ENCODE measurements at regions not wholly inside any gene's neighbourhood (a gene's known extent, or its start where the extent isn't known, plus 50 kb on each side); places are given as distances from the start of the nearest gene placed in this dataset.

DNA sequence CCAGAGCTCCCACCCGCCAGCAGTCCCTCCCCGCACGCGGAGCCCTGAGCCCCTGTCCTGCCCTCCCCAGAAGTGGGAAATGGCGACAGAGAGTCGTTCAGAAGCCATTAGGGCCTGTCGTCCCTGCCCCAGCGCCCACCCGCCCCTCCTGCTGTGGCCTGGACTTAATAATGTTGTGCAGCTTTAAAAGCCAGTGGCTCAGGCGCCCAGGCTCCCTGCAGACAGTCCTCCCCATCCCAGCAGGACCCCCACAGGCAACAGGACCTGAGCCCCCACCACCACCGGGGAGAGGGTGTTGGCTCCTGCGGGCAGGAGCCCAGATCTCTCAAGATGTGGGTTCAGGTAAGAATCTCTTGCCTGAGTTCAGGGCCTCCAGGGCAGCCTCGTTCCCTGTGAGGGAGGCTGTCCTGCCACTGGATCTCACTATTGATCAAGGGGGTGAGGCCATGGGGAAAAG lies 125.3 kb upstream of the RUNX3 start:
- no peak for DNase-seq

DNA sequence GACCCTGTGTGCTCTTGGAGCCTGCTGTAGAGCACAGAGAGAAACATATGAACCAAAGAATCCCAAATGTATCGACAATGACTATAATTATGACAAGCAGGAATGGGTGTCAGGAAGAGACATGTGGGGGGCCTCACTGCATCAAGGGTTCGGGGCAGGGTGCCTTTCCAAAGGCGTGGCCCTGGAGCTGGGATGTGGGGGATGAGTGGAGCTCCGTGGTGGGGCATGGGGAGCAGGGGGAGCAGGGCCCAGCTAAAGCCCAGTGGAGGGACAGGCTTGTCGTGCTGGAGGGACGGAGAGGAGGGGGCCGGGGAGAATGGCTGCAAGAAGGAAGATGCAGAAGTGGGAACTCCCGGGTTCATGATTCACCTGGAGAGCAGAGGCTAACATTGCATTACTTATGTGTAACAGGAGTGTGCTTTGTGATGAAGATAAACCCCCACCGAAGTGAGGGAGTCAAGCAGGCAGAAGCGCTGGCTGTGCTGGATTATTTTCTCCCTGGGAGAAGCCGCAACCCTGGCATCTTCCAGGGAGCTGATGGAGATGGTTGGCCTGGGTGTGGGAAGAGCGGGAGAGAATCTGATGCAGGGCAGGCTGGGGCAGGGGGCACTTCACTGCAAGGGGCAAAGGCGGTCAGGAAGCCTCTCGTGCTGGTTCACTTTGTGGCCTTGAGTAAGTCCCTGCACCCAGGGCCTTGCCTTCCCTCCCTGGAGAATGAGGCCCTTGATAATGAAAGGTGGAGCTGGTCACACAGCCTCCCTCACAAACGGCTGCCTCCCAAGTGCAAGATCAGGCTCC lies 124.6 kb upstream of the RUNX3 start:
- no peak for DNase-seq

DNA sequence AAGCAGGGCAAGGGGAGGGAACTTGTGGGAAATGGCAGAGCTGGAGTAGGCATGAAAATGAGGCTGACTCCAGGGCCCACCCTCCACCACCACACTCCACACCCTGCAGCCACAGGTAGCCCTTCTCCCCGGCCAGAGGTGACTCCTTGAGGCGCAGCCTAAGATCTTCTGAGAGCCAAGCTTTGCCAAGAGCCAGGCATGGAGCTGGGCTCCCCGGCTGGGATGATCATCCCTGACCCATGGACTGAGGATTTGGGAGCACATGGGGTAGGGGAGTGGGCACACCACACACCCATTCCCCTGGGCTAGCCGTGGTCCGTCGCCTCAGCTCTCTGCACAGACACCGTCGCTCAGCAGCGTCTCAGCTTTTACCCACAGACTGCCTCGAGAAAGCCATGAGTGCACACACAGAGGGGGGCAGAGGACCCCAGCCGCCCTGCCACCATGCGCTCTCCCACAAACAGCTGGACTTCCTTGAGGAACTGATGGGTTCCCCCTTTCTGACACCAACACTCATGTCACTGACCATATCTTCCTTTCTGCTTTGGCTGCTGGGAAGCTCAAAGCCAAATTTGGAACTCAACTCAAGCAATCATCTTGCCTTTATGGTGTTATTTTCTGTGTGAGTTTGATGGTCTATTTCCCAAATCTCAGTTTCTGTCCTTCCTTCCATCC lies 123.6 kb upstream of the RUNX3 start:
- DNase-seq, result no peak

DNA sequence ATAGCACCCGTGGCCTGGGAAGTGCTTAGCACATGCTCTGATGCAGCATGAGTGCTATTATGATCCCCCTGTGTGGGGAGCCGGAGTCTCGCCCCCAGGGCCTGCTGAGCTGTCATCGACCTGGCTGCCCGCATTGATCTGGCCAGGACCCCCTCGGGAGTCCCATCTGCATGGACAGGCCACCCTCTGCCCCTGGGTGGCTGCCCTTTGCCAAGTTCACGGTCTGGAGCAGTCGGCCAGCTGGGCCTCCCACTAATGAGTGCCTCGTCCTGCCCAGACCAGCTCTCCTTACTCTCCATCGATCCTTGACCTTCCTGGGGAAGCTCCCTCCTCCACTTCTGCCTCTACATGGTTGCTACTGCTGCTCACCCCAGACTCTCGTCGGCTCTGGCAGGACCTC lies 121.8 kb upstream of the RUNX3 start:
- no peak for DNase-seq

DNA sequence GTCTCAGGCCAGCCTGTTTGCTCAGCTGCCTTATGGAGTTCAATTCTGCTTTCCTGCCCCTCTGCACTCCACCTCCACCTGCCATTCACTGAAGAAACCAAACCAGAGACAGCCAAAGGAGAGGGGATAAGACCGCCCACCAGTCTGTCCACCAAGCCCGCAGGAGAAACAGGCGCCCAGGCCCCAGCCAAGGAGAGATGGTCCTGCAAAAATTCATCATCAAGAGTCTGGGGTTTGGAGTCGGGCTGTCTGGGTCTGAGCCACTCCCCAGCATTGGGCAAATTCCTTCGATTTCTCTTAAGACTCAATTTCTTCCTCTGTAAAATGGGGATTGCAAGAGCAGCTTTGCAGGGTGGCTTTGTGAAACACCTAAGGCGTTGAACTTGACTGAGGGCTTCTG lies 121.4 kb upstream of the RUNX3 start:
- peak; percentile 64 for DNase-seq

DNA sequence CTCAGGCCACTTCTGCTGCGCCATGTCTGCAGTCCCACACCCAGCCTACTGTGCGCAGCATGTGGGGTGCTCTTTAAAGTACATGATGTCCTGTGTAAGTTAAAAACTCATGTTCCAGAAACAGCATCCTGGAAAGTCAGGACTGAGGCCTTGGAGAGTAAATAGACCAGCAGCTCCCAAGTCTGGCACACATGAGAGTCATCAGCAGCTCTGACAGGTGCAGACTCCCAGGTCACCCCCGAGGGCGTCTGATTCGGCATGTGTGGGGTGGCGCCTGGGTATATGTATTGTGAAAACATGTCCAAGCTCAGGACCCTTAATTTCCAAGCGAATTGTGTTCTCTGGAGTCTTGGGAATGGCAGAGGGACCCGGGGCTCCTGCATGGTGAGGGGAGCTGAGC lies 120.1 kb upstream of the RUNX3 start:
- no peak for DNase-seq

DNA sequence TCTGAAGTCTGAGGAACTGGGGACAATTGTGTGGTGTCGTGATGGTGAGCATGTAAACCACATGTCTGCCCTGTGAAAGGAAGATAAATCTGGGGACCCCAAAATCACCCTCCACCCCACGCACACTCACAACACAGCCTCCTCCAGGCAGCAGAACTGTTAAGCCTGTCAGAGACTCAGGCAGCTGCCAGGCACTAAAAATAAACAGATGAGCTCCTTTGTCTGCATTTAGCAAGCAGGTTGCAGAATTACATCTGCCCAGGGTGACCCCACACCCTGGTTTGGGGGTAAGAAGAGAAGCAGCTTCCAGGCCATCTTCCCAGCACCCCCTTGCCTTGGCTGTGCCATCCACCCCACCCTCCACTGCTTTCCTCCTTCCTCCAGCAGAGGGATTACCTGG lies 119.1 kb upstream of the RUNX3 start:
- no peak for DNase-seq

DNA sequence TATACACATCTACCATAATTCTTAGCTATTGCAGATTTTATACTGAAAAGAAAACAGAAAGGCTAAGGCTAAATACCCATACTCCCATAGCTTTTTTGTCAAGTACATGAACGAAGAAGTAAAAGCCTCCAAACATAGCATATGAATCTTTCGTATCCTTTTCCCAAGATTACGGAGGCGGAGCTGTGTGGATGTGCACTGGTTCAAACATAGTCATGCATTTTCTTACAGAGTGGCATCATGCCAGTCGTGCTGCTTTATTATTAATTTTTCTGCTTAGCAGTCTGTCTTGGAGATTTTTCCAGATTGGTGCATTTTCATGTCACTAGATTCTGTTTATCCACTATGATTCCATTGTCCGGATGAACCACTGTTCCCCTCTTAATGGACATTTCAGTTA lies 118.7 kb upstream of the RUNX3 start:
- DNase-seq, result no peak

DNA sequence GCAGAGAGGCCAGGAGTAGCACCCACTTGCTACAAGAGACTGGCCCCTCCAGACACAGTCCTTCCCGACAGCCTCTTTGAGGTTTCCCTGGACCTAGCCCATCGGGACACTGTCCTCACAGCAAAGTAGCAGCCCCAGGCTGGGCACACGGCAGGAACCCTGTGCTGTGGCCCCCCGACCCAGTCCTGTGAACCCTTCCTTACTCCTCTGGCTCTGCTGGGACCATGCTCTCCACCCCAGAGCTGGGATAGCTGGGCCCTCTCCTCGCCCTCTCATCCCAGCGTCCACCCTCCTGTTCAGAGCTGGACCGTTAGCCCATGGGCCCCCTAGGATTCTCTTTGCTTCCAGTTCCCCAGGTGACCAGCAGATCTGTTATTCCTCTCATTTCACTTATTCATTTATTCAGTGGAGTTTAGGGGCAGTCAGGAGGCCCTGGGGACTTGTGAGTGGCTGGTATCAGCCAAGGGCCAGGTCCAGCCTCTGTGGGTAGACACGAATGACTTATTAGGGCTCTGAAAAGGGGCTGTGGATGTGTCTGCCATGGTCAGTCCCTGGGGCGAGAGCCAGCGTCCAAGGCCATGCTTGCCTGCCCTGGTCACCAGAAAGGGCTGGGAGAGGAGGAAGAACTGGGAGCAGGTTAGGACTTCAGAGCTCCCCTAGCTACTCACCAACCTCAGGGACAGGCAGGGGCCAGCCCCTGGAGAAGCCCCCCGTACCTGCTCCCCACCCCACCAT lies 117.6 kb upstream of the RUNX3 start:
- DNase-seq, result no peak

DNA sequence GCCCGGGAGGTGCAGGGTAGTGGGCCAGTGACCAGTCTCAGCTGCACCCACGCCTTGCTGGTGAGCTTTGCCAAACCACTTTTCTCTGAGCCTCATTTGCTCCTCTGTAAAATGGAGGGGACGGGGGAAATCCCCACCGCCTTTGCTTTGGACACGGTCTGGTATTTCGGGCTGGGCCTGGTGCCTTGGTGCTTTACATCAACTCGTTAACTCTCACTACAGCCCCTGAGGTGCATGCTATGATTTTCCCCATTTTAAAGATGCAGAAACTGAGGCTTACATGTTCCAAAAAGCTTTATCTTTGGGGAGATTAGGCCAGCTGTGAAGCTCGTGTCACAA lies 116.1 kb upstream of the RUNX3 start:
- no peak for DNase-seq

DNA sequence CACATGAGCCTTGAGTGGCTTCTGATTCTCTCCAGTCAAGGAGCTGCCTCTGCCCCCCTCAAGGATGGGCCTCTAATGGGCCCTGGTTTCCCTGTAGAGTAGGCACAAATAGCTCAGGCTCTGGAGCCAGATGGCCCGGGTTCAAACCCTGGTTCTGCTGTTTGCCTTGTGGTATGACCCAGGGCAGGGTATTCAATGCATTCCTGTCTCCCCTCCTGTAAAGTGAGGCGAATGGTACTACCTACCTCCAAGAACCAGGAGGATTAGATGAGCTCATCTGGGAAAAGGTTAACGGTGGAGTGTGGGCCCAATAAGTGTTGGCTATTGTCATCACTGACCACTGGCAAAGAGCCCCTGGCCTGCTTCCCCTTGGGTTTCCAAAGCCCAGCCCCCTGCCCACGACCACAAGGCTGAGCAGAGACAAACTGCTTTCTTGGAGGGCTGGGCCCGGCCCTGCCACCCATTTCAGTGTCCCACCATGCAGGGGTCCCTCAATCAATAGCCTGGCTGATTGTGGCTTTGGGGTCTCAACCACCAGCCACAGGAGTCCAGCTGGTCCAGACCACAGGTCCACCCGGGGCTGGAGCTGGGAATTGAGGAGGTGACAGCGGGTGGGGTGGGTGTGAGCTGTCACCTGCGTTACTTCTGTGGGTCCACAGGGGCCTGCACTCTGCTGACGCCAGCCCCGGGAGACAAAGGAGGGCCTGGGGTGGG lies 115.6 kb upstream of the RUNX3 start:
- DNase-seq, result no peak

DNA sequence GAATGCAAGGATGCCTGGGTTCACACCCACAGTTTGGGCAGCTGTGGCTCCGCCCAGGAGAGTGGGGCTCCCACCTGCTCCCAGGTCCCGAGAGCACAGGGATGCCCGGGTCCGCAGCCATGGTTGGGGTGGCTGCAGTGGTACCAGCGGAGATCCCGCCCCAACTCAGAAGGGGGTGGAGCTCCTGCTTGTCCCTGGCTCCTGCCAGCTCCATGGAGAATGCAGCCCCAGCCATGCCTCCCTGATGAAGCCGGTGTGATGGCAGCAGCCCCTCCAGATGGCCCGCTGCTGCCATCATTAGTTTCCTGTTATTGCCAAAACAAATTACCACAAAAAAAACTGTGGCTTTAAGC lies 113.1 kb upstream of the RUNX3 start:
- DNase-seq, result no peak

DNA sequence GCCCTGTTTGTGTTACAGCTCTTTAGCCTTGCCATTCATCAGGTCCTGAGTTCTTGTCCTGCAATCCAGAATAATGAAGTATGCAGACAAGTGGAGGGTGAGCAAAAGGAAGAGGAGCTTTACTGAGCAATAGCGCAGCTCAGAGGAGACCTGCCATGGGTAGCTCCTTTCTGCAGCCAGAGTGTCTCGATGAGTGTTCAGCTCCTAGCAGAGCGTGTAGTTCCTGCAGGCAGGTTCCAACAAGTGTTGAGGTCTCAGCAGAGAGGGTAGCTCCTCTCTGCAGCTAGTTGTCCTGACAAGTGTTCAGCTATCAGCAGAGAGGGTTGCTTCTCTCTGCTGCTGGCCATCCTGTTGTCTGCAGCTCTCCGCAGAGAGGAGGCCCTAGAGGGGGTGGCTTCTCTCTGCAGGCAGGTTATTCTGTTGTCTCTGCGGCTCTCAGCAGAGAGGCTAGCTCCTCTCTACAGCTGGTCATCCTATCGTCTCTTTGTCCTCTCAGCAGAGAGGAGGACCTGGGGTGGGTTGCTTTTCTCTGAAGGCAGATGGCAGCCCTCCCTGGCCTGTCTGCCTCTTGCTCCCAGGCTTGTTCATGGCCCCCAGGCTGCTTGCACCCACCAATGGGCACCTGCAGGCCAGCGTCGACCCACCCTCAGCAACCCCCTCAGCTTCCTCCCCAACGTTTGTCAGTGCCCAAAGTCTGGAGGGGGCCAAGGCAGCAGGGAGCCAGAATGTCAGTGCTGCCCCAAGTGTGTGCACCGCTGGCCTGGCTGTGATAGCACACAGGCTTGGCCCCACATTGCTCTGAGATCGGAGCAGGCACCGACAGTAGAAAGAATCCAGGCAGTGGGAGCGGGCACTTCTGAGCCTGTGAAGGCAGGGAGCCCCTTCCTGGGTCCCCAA lies 112.5 kb upstream of the RUNX3 start:
- no peak for DNase-seq

DNA sequence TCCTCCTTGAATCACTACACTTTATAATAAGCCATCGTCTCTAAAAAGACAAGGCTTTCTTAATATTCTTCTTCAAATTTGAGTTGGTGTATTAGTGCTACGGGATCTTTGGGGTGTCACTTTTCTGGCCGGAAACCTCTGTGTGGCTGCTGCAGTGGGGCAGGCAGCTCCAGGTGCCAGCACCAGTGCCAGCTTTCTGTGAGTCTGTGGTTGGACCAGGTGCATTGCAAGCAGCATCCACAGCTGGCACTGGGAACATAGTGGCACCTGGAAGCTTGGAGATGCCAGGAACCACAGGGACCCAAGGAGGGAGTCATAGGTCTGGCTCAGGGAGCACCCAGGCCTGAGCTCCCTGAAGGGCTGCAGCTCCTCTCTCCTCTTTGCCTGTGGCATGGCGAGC lies 111.8 kb upstream of the RUNX3 start:
- DNase-seq, result no peak

DNA sequence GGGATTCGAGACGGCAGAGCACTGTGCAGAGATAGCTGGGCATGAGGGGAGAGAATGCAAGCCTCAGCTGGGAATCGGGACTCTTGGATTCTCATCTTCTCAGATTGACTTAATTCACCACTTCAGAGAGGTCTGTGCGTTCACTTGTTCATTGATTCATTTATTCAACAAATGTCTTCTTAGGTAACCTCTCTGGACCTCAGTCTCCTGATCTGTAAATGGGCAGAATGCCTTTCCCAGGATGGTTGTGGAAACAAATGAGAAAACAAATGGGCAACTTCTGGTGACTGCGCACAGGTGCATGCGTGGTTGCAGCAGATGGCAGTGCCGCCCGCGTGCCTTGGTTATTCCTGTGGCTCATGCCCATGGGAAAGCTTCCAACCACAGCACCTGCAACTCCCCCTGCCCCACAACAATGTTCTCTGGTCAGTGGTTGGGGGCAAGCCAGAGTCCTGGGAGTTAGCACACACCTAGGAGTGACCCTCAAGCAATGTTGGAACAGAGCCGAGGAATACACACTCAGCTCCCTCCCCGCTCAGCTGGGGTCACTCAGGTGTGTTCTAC lies 110.1 kb upstream of the RUNX3 start:
- DNase-seq, result no peak

DNA sequence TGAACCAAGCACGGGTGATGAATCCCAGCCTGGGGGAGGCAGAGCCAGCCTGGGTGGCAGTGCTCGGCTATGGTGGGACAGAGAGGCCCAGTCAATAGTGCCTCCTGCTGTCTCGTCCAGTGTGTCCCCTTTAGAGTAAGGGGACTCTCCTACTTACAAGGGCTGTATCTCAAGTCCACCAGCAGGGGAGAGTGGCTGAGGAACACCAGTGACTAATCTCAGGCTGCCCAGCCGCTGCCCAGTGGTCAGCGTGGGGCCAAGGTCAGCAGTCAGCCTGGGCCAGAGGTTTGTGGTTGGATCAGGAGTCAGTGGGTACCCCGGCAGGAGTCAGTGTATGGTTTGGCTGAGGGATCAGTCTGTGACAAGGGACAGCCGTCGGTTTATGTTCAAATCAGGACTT lies 109.2 kb upstream of the RUNX3 start:
- DNase-seq, result no peak

DNA sequence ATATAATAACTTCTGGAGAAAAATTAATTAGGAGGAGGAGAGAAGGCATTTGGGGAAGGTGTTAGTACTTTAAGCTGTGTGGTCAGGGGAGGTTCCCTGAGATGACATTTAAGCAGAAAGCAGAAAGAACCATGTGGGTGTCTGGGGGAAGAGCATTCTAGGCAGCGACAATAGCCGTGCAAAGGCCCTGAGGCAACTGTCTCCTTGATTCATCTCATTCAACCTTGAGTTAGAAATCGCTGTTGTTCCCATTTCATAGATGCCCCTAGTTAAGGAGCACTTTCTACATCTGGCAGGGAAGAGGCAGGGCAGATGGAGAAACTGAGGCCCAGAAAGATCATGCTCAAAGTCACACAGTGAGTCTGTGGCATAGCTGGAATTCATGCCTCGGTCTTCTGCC lies 108.6 kb upstream of the RUNX3 start:
- no peak for DNase-seq

DNA sequence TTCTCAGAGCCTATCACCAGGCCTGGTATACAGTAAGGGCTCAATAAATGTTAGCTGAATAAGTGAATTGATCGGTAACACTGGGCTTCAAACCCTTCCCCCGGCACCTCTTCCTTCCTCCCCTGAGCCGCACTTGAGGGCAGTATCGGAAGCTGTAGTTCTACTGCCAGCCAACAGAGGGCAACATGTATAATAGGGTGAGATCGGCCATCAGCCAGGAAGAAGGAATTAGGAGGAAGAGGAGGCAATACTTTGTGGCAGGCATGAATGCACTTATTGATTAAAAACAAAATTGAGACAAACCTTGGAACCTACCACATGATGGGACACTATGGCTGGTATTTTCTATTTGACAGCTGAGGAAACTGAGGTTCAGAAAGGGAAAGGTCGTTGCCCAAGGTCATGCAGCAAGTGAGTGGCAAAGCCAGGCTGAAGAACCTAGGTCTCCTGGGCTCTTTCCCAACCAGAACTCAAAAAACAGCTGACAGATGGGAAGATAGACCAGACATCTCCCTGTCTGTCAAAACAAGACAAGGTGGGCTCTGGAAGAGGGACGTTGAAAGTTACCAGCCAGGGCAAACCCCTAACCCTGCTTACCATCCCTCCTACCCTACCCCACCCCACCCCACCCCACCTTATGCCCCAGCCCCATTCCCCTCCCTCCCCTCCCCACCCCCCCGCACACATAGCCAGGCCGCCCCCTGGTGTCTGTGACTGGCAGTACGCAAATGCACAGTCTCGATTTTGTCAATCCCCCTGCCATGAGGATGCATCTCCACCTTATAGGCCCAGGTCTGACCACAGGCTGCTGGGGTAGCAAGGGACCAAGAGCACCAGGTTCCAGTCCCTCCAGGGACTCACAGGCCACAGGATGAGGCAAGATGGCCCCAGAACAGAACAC lies 107.3 kb upstream of the RUNX3 start:
- no peak for DNase-seq

DNA sequence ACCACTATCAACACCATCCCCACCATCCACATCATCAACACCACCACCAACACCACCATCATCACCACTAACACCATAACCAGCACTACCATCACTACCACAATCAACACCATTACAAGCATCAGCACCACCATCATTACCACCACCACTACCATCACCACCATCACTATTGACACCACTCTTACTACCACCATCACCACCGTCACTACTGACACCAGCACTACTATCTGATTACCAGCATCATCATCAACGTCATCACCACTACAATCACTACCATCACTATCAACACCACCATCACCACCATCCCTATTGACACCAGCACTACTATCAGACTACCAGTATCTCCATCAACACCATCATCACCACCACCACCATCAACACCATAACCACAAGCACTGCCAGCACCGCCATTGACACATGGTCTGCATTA lies 106.1 kb upstream of the RUNX3 start:
- no peak for DNase-seq

DNA sequence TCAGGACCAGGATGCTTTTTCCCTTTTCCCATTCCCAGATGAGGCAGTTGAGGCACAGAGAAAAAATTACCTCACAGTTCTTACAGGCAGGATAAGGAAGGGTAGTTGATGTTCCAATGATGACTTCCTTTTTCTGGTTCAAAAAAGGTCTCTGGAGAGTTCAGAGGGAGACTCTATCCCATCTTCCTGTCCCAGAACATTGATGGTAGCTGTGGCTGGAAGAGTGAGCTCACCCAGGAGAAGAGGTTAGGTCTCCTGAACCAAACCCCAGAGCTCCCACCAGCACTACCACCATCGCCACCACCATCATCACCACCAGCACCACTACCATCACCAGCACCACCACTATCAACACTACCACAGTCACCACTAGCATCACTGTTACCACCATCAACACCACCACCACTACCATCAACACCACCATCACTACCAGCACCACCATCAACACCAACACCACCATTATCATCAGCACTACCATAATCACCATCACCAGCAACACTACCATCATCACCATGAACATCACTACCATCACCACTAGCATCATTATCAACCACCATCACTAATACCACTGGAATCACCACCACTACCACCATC lies 105.5 kb upstream of the RUNX3 start:
- no peak for DNase-seq
